ENCODE measurements at regions not wholly inside any gene's neighbourhood (a gene's known extent, or its start where the extent isn't known, plus 50 kb on each side); places are given as distances from the start of the nearest gene placed in this dataset.

- no peaks in the 10 kb centered on the region for H3K9me3 ChIP-seq (replicated peaks; ENCODE audit: control insufficient read depth, insufficient read depth, low read length)
- ChIA-PET CTCF (no interaction called here), SMC1A (ENCODE audit: uncharacterized antibody, unreplicated experiment) (interaction anchor here (0.6 kb wide), 1 partner anchor 21 kb away, joined by 3 read pairs; no protein-coding TSS in a partner anchor), POLR2A (no interaction called here), RAD21 (ENCODE audit: unreplicated experiment) (no interaction called here)
- H3K4me2 ChIP-seq (ENCODE audit: control insufficient read depth, insufficient read depth), result no peak overlapping the region
- H3K27ac ChIP-seq (ENCODE audit: control insufficient read depth, insufficient read depth), result no peak overlapping the region
- TF ChIP-seq CHD4 (IDR thresholded peaks at IDR 0.05) (no peak), SIN3A (IDR thresholded peaks at IDR 0.05; ENCODE audit: low read depth, low read length) (no peak), RELA (IDR thresholded peaks at IDR 0.05; ENCODE audit: borderline replicate concordance, partially characterized antibody) (no peak), SREBF2 (IDR thresholded peaks at IDR 0.05; ENCODE audit: low read length) (no peak), HCFC1 (IDR thresholded peaks at IDR 0.05; ENCODE audit: low read length) (no peak), SKIL (IDR thresholded peaks at IDR 0.05; ENCODE audit: low read depth, poor library complexity, severe bottlenecking) (no peak), LARP7 (IDR thresholded peaks at IDR 0.05) (no peak), BRCA1 (IDR thresholded peaks at IDR 0.05; ENCODE audit: low read depth, low read length) (no peak)
- intact Hi-C loops (cut with micrococcal nuclease; ENCODE audit: unreplicated experiment) (no loop called here), in situ Hi-C loops (cut with MboI) (no loop called here)
- DNase-seq (ENCODE audit: low read depth, low spot score) (no peak), FAIRE-seq (no peak), ATAC-seq (no peak)
- H3K9ac ChIP-seq (ENCODE audit: control insufficient read depth, insufficient read depth, low read length), result no peak overlapping the region
- no peaks in the 10 kb centered on the region for H3K27me3 ChIP-seq (replicated peaks in 1 of 2; ENCODE audit: control insufficient read depth in 2 of 2, insufficient read depth in 2 of 2, low read length in 1 of 2)
- no peak overlapping the region for H2AFZ ChIP-seq (ENCODE audit: control insufficient read depth, low read depth, low read length)
- H3K36me3 ChIP-seq (ENCODE audit: control insufficient read depth in 2 of 2, insufficient read depth in 2 of 2, low read length in 1 of 2), result no peaks in the 10 kb centered on the region
- no peaks in the 10 kb centered on the region for H4K20me1 ChIP-seq (ENCODE audit: control insufficient read depth, insufficient read depth)
- no peaks in the 10 kb centered on the region for H3K4me1 ChIP-seq (ENCODE audit: control insufficient read depth, insufficient read depth, low read length)
- no peaks in the 10 kb centered on the region for H3K79me2 ChIP-seq (ENCODE audit: control insufficient read depth, insufficient read depth, low read length)
- H3K4me3 ChIP-seq, result no peak overlapping the region
- 48% methylated on average over 6 of the region's 6 CpGs for WGBS (ENCODE audit: insufficient coverage, insufficient replicate concordance, low lambda C conversion rate, missing lambda C conversion rate)
- BruUV-seq (replicated peaks), result no TSS peak
Observed at GRCh38 chr7:46534664-46535588, 613.9 kb upstream of the IGFBP3 start.
